AG04450 (cell line): ENCODE measurements at regions not wholly inside any gene's neighbourhood (a gene's known extent, or its start where the extent isn't known, plus 50 kb on each side); places are given as distances from the start of the nearest gene placed in this dataset.
"Not testable (repeated sequence)": the region's sequence is repeated elsewhere in the genome, so short reads cannot be mapped to it uniquely, and the experiment has no call there.

Experiments used
- CTCF ChIA-PET: fragments of 300-600, 350-600 bp; formaldehyde crosslinking; extraction: SDS; loops from one replicate; lab custom pipeline; 2022; ENCODE audit warnings: antibody characterized with exemption, inconsistent platforms; lab: Charles Lee
- POLR2A ChIA-PET: fragments of 350-600 bp; formaldehyde crosslinking; extraction: SDS; loops from one replicate; lab custom pipeline; 2021; ENCODE audit warnings: antibody characterized with exemption, inconsistent platforms; lab: Yijun Ruan, JAX
- DNase-seq: peaks from one replicate; pipeline ENCODE4 v3.0.0-alpha.2; 2011; ENCODE audit warnings: low read depth, low spot score
- H3K27ac ChIP-seq: one replicate; pipeline ENCODE4 v1.5.1; 2012; ENCODE audit warnings: low read depth, low read length, control low read depth
- H3K27me3 ChIP-seq: one replicate; pipeline ENCODE4 v1.6.0; 2012; ENCODE audit warnings: low read length; ENCODE audit not compliant: control insufficient read depth, insufficient read depth
- H3K4me3 ChIP-seq: 2 replicates; pipeline ENCODE4 v1.5.1; 2011; ENCODE audit warnings: mild to moderate bottlenecking, low read depth, low read length, control low read depth
- H3K9me3 ChIP-seq: 2 replicates; pipeline ENCODE4 v1.5.1; 2012; ENCODE audit warnings: low read length; ENCODE audit not compliant: control insufficient read depth, insufficient read depth
- TF ChIP-seq, protein P1 (sequence below): IDR thresholded peaks from 2 replicates; pipeline ENCODE4 v1.5.1; 2011; ENCODE audit warnings: low read depth, low read length, control low read depth, inconsistent platforms

DNA sequence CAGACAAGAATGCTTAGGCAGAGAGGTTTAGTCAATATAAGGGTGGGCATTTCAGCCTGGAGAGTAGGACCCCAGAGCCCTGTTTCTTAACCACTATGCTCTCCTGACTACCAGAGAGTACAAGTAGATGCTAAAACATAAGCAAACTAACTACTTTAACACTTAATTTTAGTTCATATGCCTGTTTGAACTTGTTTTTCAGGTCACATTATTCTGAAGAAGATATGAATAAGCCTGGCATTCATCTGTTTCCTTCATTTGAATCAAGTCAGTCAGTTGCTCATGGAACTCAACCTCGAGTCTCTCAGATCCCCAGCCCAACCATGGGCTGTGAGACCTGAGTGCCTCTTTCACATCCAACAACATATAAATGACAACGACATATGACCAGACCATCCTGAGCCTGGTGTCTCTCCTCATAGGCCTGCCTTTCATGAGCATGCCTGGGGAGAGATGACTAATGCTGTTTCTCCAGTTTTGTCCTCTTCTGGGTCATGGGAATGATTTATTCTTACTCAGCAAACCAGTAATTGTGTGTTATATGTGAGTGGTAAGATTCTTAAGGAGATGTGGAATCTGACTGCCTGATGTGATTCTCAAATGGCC is 251.1 kb upstream of the BTG1 start:
- ChIA-PET POLR2A (no interaction called here), CTCF (no interaction called here)
- Histone ChIP-seq H3K9me3 (peaks cover 7% of the 10 kb centered on the region; the same call in 1 of the 2 replicates), H3K4me3 (no peak overlapping the region), H3K27ac (no peak overlapping the region), H3K27me3 (no peaks in the 10 kb centered on the region)
- TF ChIP-seq, protein P1, sequence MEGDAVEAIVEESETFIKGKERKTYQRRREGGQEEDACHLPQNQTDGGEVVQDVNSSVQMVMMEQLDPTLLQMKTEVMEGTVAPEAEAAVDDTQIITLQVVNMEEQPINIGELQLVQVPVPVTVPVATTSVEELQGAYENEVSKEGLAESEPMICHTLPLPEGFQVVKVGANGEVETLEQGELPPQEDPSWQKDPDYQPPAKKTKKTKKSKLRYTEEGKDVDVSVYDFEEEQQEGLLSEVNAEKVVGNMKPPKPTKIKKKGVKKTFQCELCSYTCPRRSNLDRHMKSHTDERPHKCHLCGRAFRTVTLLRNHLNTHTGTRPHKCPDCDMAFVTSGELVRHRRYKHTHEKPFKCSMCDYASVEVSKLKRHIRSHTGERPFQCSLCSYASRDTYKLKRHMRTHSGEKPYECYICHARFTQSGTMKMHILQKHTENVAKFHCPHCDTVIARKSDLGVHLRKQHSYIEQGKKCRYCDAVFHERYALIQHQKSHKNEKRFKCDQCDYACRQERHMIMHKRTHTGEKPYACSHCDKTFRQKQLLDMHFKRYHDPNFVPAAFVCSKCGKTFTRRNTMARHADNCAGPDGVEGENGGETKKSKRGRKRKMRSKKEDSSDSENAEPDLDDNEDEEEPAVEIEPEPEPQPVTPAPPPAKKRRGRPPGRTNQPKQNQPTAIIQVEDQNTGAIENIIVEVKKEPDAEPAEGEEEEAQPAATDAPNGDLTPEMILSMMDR: no peak
- no peak for DNase-seq

- DNase-seq: no peak
- no peak overlapping the region for H3K27ac ChIP-seq
- ChIA-PET CTCF (no interaction called here), POLR2A (no interaction called here)
- TF ChIP-seq, protein P1: no peak
- peaks cover 7% of the 10 kb centered on the region; the same call in 1 of the 2 replicates for H3K9me3 ChIP-seq
- H3K27me3 ChIP-seq: no peaks in the 10 kb centered on the region
- no peak overlapping the region for H3K4me3 ChIP-seq
These were observed 249.7 kb upstream of the BTG1 start for GRCh38 chr12:92395322-92395721.

DNA sequence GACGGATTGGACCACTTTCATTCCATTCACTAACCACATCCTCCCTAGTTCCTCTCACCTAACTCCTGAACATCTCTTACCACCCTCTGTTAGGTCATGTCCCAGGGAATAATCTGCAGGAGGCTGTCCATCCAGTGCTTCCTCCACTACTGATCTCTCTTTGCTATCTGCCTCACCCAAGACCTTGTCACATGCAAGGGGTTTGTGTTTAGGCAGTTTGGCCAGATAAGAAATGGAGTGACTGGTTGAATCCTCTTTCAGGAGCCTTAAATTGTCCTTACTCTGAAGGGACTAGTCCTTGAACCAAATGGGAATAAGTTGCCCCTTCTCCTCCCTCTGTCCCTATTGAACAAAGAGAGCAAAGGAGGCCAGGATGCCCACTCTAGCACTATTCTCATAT is 249.2 kb upstream of the BTG1 start:
- TF ChIP-seq, protein P1: no peak
- H3K27me3 ChIP-seq: no peaks in the 10 kb centered on the region
- ChIA-PET CTCF (no interaction called here), POLR2A (no interaction called here)
- no peak overlapping the region for H3K27ac ChIP-seq
- peaks cover 7% of the 10 kb centered on the region; the same call in 1 of the 2 replicates for H3K9me3 ChIP-seq
- DNase-seq: no peak
- H3K4me3 ChIP-seq: no peak overlapping the region

GRCh38 chr12:92393504-92393903 is 247.9 kb upstream of the BTG1 start:
- H3K27me3 ChIP-seq: no peaks in the 10 kb centered on the region
- H3K27ac ChIP-seq: no peak overlapping the region
- DNase-seq: no peak
- ChIA-PET CTCF (no interaction called here), POLR2A (no interaction called here)
- peaks cover 7% of the 10 kb centered on the region; the same call in 1 of the 2 replicates for H3K9me3 ChIP-seq
- no peak overlapping the region for H3K4me3 ChIP-seq
- TF ChIP-seq, protein P1: no peak

DNA sequence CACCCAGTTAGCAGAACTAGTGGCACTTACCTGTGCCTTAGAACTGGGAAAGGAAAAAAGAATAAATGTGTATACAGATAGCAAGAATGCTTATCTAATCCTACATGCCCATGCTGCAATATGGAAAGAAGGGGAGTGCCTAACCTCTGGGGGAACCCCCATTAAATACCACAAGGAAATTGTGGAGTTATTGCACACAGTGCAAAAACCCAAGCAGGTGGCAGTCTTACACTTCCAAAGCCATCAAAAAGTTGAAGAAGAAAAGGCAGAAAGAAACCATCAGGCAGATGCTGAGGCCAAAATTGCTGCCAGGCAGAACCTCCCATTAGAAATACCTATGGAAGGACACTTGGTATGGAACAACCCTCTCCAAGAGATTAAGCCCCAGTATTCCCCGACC is 246.1 kb upstream of the BTG1 start:
- H3K9me3 ChIP-seq, H3K27ac ChIP-seq, H3K27me3 ChIP-seq, POLR2A ChIA-PET, CTCF ChIA-PET, H3K4me3 ChIP-seq, DNase-seq: not testable (repeated sequence)
